Femur (tissue), 1 donor: ENCODE measurements at regions not wholly inside any gene's neighbourhood (a gene's known extent, or its start where the extent isn't known, plus 50 kb on each side); places are given as distances from the start of the nearest gene placed in this dataset.

Experiments used
- DNase-seq: peaks from one replicate; pipeline ENCODE4 v3.0.0-alpha.2; 2017

DNA sequence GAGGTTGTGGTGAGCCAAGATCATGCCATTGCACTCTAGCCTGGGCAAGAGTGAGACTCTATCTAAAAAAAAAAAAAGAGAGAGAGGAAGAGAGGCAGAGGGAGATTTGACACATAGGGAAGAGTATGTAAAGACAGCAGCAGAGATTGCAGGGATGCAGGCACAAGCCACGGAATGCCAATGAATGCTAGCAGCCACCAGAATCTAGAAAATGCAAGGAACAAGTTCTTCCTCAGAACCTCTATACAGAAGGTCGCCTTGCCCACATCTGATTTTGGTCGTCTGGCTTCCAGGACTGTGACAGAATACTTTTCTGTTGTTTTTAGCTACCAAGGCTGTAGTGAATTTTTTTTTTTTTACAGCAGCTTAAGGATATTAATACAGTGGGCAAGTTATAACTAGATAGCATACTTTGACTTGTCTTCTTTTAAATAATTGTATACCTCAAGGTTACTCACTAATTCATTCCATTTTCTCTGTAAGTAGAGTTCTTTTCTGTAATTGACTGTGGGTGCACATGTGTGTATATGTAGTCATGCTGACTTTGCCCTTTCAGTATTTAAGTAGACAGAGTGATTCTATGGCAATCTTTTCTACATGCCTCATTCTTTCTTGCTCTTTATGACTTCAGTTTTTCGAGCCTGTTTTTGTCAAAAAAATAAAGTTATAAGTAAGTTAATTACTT is 402.2 kb downstream of the GJA1 start:
- DNase-seq, result no peak

DNA sequence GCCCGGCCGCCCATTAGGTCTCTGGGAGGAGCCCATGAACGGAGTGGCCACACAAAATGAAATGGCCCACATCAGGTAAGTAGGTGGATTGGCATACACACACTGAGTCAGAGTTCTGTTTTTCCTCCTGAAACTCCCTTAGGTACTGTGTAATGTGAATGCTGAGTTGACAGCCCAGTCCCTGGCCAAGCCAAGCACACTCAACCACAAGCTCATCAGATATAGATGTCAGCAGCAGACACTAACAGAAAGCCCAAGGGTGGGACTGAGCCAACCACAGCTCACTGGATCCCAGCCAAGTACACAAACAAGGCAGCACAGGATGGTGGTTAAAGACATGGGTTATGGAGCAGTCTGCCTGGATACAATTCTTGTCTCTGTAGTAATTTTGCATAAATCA is 403.4 kb downstream of the GJA1 start:
- DNase-seq, result peak; percentile 72

DNA sequence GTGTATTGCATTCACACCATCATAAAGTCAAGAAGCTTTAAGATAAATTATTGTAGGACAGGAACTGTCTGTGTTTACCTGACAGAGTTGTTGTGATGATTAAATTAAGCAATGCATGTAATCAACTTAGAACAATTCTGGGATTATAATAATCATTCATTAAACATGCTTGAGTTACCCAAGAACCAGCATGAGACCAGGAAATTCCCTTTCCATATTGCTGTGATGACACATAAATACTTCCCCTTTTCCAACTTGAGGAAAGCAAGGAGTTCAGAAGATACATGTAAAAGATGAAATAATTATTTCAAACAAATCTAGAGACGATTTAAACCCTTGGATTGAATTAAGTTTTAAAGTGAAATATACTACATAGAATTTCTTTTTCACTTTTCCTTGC is 404.4 kb downstream of the GJA1 start:
- DNase-seq, result no peak

DNA sequence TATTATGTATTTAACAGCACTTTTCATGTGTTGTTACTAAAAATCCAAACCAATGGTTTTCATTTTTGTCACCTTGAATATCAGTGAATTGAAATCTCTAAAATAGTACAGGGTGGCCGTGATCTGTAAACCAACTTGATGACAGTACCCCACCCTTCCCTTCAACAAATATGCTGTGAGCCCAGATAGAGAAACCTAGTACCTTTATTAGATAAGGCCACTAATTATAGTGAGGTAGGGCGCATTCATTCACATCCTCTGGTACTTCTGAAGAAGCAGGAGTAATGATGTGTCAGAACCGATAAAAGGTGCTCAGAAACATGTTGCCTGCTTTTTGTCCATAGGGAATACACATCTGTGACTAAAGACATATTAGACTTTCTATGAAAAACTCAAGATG is 409.5 kb downstream of the GJA1 start:
- no peak for DNase-seq

DNA sequence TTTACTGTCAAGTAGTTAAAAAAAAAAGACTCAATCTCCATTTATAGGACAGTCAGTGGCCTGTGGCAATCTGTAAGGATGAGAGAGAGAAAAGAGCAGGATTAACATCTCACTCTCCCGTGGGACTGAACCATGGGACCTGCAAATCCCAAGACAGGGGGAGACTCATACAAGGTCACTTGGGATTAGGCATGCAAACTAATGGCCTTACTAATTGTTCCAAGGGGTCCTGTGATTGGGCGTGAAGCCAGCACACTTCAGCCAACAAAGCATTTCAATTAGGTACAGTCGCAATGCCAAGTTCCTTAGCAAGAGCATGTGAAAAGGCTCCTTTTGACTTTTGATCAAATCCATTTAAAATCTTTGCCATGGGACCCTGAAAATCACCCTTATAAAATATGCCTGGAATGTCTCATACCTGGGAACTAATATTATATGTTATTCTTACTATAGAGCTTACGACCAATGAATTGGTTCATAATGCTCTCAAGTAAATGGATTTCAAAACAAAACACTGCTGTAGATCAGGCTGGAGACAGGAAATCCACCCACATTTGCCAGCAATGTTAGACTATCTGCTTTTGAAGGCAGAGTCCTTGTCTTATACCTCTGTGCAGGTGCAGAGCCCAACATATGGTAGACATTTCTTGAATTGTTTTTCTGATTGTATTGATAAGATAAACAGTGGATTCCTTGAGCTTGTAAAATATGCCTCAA is 412.5 kb downstream of the GJA1 start:
- no peak for DNase-seq

DNA sequence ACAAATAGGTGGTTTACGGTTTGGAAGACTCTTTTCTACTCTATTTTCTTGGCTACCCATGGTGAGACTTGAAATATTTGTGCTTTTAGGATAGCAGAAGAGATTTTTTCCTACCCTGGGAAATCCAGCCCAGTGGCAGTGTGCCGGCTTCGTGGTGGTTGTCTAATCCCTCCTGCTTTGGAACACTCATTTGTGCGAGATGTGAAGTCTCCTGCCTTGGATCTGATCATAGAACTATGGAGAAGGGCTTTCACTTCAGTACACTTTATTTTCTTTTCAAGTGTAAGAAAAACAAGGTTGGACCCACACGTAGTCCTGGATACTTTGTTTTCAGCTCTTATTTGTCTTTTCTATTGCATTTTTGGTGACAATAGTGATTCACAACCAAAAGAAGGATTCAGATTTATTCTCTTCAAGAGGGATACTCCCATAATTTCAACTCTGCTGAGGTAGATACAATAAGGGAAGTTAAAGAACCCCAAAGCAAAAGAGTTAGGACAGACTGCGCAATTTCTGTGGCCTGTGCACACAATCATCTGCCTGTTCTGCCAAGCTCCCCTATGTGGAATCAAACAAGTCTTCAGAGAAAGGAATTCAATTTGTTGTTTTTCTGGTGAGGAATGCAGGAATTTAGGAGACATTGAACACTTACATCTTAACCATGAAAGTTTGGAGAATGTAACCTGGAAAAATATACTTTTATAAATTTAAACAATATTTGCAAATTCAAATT is 413.2 kb downstream of the GJA1 start:
- no peak for DNase-seq

DNA sequence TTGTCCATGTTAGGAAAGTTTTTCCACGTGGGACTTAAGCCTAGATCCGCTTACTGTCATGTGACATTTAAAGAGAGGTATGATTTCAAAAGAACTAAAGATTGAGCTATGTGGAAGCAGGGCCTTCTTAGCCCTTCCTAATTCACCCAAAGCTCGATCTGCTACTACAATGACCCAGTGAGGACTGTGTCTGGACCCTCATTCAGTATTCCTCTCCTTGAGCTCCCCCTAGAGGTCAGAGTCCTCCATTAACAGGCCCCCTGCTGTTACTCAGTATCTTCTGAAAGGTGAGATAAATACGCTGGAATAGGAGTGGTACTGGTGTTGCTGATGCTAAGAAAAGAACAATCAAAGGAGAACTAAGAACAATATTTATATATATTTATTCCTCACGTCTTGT is 414.0 kb downstream of the GJA1 start:
- DNase-seq, result peak; percentile 38

DNA sequence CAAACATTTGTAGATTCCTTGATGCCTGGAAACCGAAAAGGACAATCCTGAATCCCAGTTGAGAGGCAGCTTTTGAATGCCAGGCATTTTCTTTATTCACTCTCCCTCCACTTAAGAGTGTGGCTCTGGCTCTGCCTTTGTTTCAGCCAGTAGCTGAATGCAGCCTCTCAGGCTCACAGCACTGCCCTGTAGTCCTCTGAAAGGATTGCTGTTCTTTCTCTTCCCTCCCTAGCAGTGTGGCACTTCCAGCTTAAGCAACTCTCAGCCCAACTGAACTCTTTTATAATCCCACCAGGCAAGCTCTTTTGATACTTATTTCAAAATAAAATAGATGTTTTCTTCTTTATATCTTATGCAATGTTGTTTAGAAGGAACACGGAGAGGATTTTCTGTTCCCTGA is 415.6 kb downstream of the GJA1 start:
- no peak for DNase-seq

DNA sequence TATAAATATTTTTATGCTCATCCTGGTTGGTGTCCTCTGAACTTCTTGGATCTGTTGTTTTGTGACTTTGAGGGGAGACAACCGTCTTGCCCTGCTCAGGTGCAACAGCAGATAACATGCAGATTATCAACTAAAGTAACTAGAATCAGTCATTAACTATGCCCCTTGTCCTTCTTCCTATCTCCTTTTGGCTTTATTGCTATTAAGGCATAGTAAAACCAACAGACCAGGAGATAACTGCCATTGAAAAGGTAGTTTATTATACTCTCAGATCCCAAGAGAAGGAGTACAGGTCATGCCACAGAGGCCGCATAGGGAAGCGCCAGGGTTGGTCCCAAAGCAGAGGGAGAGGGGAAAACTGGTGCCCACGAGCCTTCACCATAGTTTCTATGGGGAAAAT is 418.2 kb downstream of the GJA1 start:
- DNase-seq, result no peak

DNA sequence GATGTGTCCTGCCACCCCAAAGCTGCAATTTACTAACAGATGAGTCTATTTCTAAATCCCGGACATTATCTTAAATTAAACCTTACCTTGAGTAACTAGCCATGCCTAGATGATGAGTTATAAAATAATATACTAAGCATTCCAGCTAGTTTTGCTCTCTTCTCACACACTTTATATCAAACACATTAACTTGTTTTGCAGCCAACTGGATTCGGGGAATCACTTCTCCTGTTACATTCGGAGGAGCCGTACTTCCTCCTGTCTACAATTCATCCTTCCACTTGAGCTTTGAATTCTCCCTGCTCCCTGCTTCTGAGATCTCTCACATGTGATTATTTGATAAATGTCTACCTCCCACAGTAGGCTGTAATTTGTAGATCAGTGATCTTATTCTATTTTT is 420.1 kb downstream of the GJA1 start:
- DNase-seq, result no peak

DNA sequence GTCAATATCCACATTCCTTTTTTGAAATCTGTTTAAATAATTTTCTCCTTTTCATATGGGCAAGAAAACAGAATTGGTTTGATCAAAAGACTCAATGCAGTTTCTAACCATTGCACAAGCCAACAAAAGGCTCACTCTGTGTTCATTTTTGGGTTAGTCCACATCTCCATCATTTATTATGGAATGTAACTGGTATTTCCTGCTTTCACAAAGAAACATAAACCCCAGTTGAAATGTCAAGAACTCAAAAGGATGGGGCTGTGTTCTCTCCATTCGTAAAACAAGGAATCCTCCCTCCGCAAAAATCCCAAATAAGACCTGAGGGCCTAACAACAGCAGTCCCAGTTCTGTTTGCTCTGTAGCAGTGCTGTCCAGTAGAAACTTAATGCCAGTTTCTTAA is 420.9 kb downstream of the GJA1 start:
- DNase-seq, result no peak

DNA sequence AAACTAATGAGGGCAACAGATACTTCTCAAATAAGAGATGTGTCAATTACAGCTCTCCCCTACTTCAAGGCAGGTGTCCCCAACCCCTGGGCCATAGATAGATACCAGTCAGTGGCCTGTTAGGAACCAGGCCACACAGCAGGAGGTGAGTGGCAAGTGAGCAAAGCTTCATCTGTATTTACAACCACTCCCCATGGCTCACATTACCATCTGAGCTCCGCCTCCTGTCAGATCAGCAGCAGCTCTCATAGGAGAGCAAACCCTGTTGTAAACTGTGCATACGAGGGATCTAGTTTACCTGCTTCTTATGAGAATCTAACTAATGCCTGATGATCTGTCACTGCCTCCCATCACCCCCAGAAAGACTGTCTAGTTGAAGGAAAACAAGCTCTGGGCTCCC is 422.1 kb downstream of the GJA1 start:
- DNase-seq, result no peak

DNA sequence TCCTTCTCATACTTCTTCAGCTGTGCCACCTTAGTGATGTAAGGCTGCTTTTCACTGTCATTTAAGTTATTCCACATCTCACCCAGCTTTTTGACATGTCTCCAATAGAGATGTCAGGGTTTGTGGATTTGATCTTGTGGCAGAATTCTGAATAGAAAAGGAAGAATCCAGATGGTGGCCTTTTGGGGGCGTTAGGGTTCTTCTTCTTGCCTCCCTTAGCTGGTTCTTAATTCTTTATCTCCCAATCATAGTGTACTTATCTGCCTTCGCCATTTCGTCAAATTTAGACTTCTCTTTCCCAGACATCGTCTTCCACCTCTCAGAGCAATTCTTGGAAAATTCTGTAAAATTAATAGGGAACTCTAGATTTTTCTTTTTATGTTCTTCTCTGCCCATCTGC is 422.9 kb downstream of the GJA1 start:
- no peak for DNase-seq

DNA sequence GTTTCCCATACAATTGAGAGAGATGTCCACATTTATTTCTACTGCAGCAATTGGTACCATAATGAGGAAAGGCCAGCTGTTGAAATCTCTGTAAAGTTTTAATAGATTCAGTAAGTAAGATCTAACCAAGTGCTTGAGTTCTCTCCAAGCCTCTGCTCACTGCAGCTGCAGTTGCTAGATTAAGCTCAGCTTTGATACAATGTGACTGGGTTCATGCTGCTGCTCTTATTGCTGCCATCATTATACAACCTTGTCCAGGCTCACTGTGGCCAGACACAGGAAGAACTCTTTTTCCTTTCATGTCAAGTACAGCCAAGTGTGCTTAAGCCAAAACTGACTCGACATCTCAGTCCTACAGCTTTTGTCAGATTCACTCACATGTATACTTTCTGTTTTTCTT is 423.5 kb downstream of the GJA1 start:
- peak; percentile 37 for DNase-seq

DNA sequence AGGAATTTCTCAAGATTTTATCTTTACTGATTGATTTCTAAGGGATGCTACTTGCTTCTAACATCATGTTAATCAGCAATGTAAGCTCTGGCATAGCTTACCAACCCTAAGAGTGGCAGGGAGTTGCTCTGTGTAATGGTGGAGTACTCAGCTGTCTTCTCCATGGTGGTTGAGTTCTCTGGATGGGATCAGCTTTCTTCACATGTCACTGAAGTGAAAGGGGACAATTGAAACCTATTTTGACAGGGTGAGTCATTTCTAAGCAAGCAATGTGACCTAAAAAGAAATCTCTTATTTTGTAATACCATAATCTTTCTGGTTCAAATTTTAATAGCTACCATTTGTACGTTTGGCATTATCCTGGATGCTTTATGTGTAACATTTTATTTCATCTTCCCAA is 430.4 kb downstream of the GJA1 start:
- no peak for DNase-seq

DNA sequence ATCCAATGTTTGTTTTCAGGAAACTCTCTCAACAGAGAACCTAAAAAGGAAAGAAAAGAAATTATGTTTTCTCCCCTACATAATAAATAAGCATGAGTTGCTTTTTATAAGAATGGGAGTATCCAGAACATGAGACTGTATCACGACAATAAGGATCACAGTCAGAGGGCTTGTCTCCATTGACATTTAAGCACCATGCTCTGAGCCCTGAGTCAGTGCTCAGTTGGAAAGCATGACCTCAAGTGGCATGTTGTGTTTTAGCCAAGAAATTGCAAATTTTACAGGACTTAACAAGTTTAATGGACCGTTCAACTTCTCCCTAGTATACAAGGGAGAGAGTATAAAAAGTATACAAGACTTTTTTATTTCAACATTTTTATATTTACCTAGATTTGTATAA is 431.6 kb downstream of the GJA1 start:
- DNase-seq, result no peak

DNA sequence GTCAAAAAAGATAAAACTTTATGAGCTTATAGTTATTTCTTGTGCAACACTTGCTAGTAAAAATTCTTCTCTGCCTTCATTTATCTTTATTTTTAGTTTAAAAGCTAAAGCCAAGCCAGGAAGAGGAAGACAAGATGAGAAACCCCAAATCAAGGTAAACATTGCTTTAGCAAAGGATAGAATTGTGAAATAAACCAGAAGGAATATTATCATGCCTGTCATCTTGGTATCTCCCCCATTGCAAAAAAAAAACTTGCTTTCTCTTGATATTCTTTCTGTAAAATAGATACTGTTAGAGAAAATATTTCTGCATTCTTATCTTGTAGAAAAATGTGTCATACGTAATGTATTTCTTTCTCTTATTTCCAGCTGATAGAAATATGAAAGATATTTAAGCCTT is 432.8 kb downstream of the GJA1 start:
- DNase-seq, result no peak

DNA sequence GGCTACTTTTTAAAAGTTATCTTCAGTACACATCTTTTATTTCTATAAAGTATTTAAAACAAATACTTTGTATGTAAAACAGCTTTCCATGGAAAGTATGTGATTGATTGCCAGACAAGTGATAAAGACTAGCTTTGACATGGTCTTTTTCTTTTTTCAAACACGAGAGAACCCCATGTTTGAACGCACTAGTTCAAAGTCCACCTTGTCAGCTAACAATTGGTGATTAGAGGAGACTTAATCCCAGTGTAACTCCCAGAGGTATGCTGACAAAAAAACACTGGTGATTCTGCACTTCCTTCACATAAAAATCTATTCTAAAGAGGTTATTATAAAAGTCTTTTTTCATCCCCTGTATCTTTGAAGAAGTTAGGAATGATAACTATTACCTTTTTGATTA is 438.1 kb downstream of the GJA1 start:
- DNase-seq, result no peak

DNA sequence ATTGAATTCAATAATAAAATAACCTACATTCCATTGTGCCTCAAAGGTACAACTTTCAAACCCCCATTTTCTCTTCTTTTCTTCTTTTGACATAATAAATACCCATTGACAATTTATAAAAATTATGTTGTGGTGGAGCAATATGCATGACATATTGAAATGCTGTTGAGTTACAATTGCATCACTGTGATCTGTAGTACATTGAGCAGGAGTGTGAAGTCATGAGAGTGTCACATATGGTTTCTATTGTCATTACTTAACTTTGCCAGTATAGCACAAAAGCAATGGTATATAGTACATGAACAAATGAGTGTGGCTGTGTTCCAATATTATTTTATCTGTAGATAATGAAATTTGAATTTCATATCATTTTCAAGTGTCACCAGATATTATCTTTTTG is 441.3 kb downstream of the GJA1 start:
- no peak for DNase-seq

DNA sequence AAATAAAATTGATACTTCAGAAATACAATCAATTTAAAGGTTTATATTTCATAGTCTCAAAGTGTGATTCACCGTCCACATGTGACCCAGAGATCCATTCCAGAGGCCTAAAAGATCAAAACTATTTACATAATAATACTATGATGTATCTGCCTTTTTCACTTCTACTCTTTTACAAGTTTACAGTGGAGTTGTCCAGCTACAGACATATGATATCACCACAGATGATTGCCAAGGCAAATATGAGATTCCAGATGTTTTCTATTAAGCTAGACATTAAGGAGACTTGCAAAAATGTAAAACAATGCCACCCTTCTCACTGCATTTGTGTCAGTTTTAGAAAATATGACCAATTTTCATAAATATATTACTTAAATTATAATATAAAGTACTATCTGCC is 443.7 kb downstream of the GJA1 start:
- DNase-seq, result no peak

DNA sequence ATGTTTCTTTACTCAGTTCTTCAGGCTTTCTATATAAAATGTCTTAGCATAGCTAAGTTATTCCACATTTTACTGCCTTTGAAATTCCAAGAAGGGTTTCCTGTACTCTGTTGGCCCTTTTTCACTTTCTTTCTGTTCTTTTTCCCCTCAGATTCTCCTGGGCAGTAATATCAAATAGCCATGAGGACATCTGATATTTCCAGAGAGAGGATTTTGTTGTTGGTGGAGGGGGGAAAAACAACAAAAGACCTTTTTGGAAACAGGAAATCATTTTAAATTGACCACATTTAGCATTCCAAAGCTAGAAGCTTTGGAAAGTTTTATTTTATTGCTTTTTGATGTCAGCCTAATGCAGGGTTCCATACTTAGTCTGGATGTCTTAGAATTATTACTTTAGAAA is 445.4 kb downstream of the GJA1 start:
- DNase-seq, result no peak

DNA sequence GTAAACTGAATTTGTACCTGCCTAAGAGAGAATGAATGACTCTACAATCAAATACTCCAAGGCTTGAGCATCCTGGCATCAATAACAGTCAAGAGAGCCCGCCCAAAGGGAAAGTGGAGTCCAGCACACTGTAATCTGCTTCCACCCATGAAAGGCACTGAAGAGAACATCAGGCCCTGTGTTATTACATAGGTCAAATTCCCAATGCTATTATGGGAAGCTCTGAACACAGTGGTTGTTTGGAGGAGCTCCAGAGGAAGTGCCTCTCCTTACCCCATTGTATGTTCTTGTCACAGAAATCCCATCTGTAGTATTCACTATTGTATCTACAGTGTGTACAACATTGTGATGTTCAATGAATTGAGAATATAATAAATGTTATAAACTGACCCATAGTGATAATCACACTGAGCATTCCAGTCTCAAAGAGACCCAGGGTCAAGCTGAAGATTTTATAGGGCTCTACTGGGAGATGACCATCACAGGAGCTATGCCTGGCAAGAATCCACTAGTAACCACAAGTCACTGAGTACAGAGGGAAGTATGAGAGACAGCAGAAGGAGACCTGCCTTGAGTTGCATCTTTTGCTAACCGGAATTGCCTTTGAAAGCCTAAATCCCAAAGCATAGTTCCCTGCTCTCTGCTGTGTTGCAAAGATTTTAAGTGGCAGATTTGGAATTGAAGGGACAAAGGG is 446.7 kb downstream of the GJA1 start:
- no peak for DNase-seq

DNA sequence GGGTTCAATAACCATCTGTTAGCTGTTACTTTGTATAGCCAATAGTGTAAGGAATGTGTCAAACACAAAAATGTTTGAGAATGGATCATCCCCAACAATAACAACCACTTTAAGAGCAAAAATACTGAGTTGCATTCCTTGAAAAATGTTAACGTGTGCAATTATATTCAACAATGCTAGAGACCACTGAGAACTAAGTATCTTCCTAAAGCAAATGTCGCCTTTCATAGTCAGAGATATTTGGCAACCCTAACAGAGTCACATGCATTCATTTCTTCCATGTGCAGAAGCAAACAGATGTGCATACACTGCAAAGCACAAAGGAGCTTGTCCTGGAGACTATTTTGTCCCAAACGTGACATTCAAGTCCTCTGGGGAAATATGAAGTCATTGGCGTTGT is 448.6 kb downstream of the GJA1 start:
- no peak for DNase-seq

DNA sequence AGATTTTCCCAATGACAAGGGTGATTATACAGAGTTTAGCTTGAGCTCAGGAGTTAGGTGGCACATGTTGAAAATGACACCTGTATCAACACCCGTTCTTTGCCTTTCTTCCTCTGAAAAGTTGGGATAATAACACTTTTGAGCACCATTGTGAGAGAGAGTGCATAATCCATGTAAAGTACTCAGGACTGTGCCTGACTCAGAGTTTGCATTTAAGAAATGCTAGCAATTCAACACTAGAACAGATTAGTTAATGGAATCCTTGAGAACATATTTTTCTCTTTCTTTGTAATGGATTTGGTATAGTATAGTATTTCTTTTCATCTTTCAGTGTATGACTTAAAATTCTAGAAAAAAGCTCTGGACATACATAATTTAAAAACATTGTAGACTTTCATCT is 449.2 kb downstream of the GJA1 start:
- DNase-seq, result no peak
